Upper lobe of left lung (tissue), 4 donors: ENCODE measurements at regions not wholly inside any gene's neighbourhood (a gene's known extent, or its start where the extent isn't known, plus 50 kb on each side); places are given as distances from the start of the nearest gene placed in this dataset.

Source experiments
- CTCF ChIP-seq, 6 experiments: fragments of 450-650 bp in 4 of 6; fragments of 200-600 bp in 2 of 6; sonication (generic) in 2 of 6; IDR thresholded peaks; one replicate each; pipeline ENCODE4 v1.5.1; 2016 to 2019; ENCODE audit warnings: antibody characterized with exemption in 6 of 6
- EP300 ChIP-seq, 4 donors: sonication (generic); formaldehyde crosslinking; IDR thresholded peaks; one replicate each; pipeline ENCODE4 v1.5.1; 2017; ENCODE audit warnings: antibody characterized with exemption in 4 of 4, control low read depth in 2 of 4
- POLR2A ChIP-seq, 4 donors: fragments of 450-650 bp; IDR thresholded peaks; one replicate each; pipeline ENCODE4 v1.5.1; 2016 to 2017; ENCODE audit warnings: antibody characterized with exemption in 4 of 4, mild to moderate bottlenecking in 2 of 4
- POLR2AphosphoS5 ChIP-seq, 2 donors: sonication (generic); formaldehyde crosslinking; IDR thresholded peaks; one replicate each; pipeline ENCODE4 v1.5.1; 2017; ENCODE audit warnings: antibody characterized with exemption in 2 of 2

GRCh38 chrX:20499763-20500162 lies 233.1 kb upstream of the RPS6KA3 start:
- TF ChIP-seq POLR2A (IDR thresholded peaks at IDR 0.05) (no peak), CTCF (IDR thresholded peaks at IDR 0.05) (no peak), POLR2AphosphoS5 (IDR thresholded peaks at IDR 0.05) (no peak), EP300 (IDR thresholded peaks at IDR 0.05) (no peak)
